WTC11 (cell line): ENCODE measurements at regions not wholly inside any gene's neighbourhood (a gene's known extent, or its start where the extent isn't known, plus 50 kb on each side); places are given as distances from the start of the nearest gene placed in this dataset.

Experiments used
- CREB1 ChIP-seq: sonication (generic); formaldehyde crosslinking; IDR thresholded peaks from 2 replicates; pipeline ENCODE4 v1.8.0; 2023; ENCODE audit warnings: mild to moderate bottlenecking, missing genetic modification reagents
- CTCF ChIP-seq: fragments of 200-600 bp; IDR thresholded peaks from 2 replicates; pipeline ENCODE4 v1.8.0; 2022; ENCODE audit warnings: antibody characterized with exemption
- FOXP4 ChIP-seq: sonication (generic); formaldehyde crosslinking; IDR thresholded peaks from 2 replicates; pipeline ENCODE4 v1.8.0; 2022; ENCODE audit warnings: mild to moderate bottlenecking, missing genetic modification reagents
- JUN ChIP-seq: sonication (generic); formaldehyde crosslinking; IDR thresholded peaks from 2 replicates; pipeline ENCODE4 v1.8.0; 2023; ENCODE audit warnings: mild to moderate bottlenecking, missing genetic modification reagents
- MXD4 ChIP-seq: fragments of 250-450 bp; sonication (Bioruptor Pico); IDR thresholded peaks from 2 replicates; pipeline ENCODE4 v1.8.0; 2021; ENCODE audit warnings: mild to moderate bottlenecking, moderate library complexity, borderline replicate concordance
- MYBL2 ChIP-seq: sonication (generic); formaldehyde crosslinking; IDR thresholded peaks from 2 replicates; pipeline ENCODE4 v1.8.1; 2023; ENCODE audit warnings: mild to moderate bottlenecking, moderate library complexity, missing genetic modification reagents
- NR2C2 ChIP-seq: sonication (generic); formaldehyde crosslinking; IDR thresholded peaks from 2 replicates; pipeline ENCODE4 v1.8.0; 2022; ENCODE audit warnings: mild to moderate bottlenecking, missing genetic modification reagents
- SMAD3 ChIP-seq: sonication (generic); formaldehyde crosslinking; IDR thresholded peaks from 2 replicates; pipeline ENCODE4 v1.8.0; 2022; ENCODE audit warnings: missing genetic modification reagents, mild to moderate bottlenecking, borderline replicate concordance
- TF ChIP-seq, protein P1 (sequence below): sonication (generic); formaldehyde crosslinking; IDR thresholded peaks from 2 replicates; pipeline ENCODE4 v1.8.1; 2023; ENCODE audit warnings: mild to moderate bottlenecking, missing genetic modification reagents
- TF ChIP-seq, protein P2 (sequence below): sonication (generic); formaldehyde crosslinking; IDR thresholded peaks from 2 replicates; pipeline ENCODE4 v1.8.0; 2022; ENCODE audit warnings: mild to moderate bottlenecking, missing genetic modification reagents

- TF ChIP-seq NR2C2 (CRISPR knock-in tag) (no peak), CTCF (no peak), MYBL2 (CRISPR knock-in tag) (no peak), CREB1 (CRISPR knock-in tag) (no peak), MXD4 (CRISPR knock-in tag) (no peak), JUN (CRISPR knock-in tag) (no peak), FOXP4 (CRISPR knock-in tag) (no peak), SMAD3 (CRISPR knock-in tag) (no peak)
- TF ChIP-seq, protein P1, sequence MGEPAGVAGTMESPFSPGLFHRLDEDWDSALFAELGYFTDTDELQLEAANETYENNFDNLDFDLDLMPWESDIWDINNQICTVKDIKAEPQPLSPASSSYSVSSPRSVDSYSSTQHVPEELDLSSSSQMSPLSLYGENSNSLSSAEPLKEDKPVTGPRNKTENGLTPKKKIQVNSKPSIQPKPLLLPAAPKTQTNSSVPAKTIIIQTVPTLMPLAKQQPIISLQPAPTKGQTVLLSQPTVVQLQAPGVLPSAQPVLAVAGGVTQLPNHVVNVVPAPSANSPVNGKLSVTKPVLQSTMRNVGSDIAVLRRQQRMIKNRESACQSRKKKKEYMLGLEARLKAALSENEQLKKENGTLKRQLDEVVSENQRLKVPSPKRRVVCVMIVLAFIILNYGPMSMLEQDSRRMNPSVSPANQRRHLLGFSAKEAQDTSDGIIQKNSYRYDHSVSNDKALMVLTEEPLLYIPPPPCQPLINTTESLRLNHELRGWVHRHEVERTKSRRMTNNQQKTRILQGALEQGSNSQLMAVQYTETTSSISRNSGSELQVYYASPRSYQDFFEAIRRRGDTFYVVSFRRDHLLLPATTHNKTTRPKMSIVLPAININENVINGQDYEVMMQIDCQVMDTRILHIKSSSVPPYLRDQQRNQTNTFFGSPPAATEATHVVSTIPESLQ (CRISPR knock-in tag), result no peak
- TF ChIP-seq, protein P2, sequence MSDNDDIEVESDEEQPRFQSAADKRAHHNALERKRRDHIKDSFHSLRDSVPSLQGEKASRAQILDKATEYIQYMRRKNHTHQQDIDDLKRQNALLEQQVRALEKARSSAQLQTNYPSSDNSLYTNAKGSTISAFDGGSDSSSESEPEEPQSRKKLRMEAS, result no peak
These were observed 76.1 kb upstream of the NAA20 start for GRCh38 chr20:19940988-19941460.
